Mucosa of rectum (tissue), 2 donors: ENCODE measurements at regions not wholly inside any gene's neighbourhood (a gene's known extent, or its start where the extent isn't known, plus 50 kb on each side); places are given as distances from the start of the nearest gene placed in this dataset.

ENCODE experiments used
- H3K27ac ChIP-seq, 2 donors: one replicate each; pipeline ENCODE4 v1.7.0; 2013; ENCODE audit warnings: inconsistent platforms in 2 of 2, low read depth in 2 of 2, low read length in 2 of 2
- H3K27me3 ChIP-seq, 2 donors: one replicate each; pipeline ENCODE4 v1.7.0; 2013; ENCODE audit warnings: low read length in 2 of 2; ENCODE audit not compliant: control insufficient read depth in 2 of 2, insufficient read depth in 2 of 2
- H3K36me3 ChIP-seq, 2 donors: one replicate each; pipeline ENCODE4 v1.7.0; 2013; ENCODE audit warnings: low read length in 2 of 2; ENCODE audit not compliant: control insufficient read depth in 2 of 2, insufficient read depth in 2 of 2
- H3K4me1 ChIP-seq, 2 donors: one replicate each; pipeline ENCODE4 v1.7.0; 2013; ENCODE audit warnings: low read length in 2 of 2, mild to moderate bottlenecking in 1 of 2; ENCODE audit not compliant: control insufficient read depth in 2 of 2, insufficient read depth in 2 of 2
- H3K4me3 ChIP-seq, 2 donors: one replicate each; pipeline ENCODE4 v1.7.0; 2013; ENCODE audit warnings: low read length in 2 of 2
- H3K9ac ChIP-seq, 2 donors: one replicate each; pipeline ENCODE4 v1.7.0; 2013; ENCODE audit warnings: low read length in 2 of 2, low read depth in 1 of 2, mild to moderate bottlenecking in 1 of 2
- H3K9me3 ChIP-seq, 2 donors: one replicate each; pipeline ENCODE4 v1.7.0; 2013; ENCODE audit warnings: low read length in 2 of 2; ENCODE audit not compliant: control insufficient read depth in 2 of 2
- donor health status: healthy.
- donor health status: Normal muscosa, but diverticular disease.

DNA sequence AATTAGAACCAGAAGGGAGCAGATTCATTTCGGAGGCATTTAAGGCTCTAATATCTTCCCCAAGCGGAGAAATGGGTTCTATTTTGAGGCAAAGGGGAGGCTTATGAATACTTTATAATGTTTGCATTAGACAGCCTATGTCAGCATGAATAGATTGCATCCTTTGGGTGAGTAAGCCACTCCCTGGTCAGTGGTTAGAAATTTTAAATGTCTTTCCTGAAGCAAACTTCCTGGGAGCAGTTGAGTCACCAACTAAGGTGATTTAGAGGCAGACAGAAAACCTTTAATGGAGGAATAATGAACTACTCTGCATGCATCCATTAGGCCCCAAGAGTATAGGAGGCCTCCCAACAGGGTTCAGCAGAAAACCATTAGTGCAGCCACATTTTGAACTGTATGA is 204.9 kb downstream of the ELAVL2 start:
- Histone ChIP-seq H3K4me1 (no peaks in the 10 kb centered on the region), H3K36me3 (no peaks in the 10 kb centered on the region), H3K9ac (no peak overlapping the region), H3K4me3 (no peak overlapping the region), H3K27ac (no peak overlapping the region), H3K9me3 (no peaks in the 10 kb centered on the region), H3K27me3 (no peaks in the 10 kb centered on the region)

DNA sequence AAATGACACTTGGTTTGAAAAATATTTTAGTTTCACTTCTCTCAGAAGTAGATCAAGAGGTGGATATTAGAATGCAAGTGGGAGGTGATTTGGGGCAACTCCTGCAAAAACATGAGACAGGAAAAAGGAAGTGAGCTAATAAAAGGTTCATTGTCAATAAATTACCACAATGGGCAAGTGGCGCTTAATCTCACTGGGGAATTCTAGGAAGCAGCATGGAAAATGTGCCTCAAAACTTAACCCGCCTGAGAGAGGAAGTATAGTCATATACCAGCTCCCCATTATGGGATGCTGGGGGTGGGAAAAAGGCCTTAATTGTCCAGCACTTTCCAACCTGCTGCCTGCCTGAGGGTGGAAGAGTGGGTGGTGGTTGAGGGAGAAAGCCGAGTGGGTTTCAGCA is 204.1 kb downstream of the ELAVL2 start:
- Histone ChIP-seq H3K4me1 (no peaks in the 10 kb centered on the region), H3K27ac (no peak overlapping the region), H3K27me3 (no peaks in the 10 kb centered on the region), H3K9ac (no peak overlapping the region), H3K36me3 (no peaks in the 10 kb centered on the region), H3K9me3 (no peaks in the 10 kb centered on the region), H3K4me3 (no peak overlapping the region)

DNA sequence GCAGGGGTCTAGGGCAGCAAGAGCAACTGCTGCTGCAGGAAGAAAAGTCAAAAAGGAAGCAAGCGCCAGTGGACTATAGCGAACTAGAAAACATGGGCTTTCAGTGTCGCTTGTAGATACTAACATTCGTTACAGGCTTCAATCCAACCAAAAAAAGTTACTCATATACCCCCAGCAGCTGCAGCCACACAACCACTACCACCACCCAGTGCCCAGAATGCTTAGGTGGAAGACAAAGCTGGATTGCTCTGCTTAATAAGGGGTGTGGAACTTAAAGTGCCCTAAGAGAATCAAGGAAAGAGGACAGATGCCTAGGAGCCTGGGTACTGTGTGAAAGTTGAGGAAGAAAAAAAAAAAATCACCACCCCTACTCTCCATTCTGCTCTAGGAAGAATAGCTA is 203.6 kb downstream of the ELAVL2 start:
- Histone ChIP-seq H3K9ac (no peak overlapping the region), H3K27ac (no peak overlapping the region), H3K9me3 (no peaks in the 10 kb centered on the region), H3K36me3 (no peaks in the 10 kb centered on the region), H3K4me3 (no peak overlapping the region), H3K27me3 (no peaks in the 10 kb centered on the region), H3K4me1 (no peaks in the 10 kb centered on the region)

DNA sequence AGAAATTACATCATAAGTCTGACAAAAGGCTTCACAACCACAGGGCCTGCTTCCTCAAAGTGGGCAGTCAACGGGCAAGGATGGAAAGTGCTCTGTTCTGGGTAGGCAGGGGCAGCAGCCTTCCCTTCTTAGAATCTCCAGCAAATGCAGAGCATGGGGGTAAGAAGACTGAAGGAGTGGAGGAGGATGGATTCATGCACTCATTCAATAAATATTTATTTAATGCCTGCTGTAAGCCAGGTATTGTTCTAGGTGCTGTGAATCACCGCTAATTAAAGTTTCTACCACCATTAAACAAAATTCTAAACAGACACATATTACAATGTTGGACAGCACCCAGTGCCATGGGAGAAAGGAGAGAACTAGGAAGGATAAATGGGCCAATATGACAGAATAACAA is 195.6 kb downstream of the ELAVL2 start:
- Histone ChIP-seq H3K4me3 (no peak overlapping the region), H3K36me3 (no peaks in the 10 kb centered on the region), H3K27me3 (no peaks in the 10 kb centered on the region), H3K4me1 (no peaks in the 10 kb centered on the region), H3K27ac (no peak overlapping the region), H3K9ac (no peak overlapping the region), H3K9me3 (no peaks in the 10 kb centered on the region)

DNA sequence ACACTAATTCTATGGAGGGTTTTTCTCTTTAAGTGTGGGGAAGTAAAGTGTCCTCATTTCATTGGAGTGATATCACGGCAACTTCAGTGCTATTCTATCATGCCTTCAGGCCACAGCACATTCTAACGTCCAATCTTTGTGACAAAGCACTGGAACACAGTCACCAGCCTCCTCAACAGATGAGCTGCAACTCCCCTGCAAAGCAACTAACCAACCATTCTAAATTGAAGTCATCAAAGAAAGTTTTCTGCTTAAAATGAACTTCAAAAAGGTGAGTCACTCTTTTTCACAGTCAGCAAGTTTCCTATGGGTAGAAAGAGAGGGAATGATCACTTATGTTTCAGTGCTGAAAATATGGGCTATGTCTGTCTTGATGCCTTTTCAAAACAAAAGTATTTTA is 190.8 kb downstream of the ELAVL2 start:
- H3K9me3 ChIP-seq: no peaks in the 10 kb centered on the region
- H3K27me3 ChIP-seq: no peaks in the 10 kb centered on the region
- no peak overlapping the region for H3K9ac ChIP-seq
- no peak overlapping the region for H3K27ac ChIP-seq
- no peaks in the 10 kb centered on the region for H3K4me1 ChIP-seq
- no peak overlapping the region for H3K4me3 ChIP-seq
- H3K36me3 ChIP-seq: no peaks in the 10 kb centered on the region

DNA sequence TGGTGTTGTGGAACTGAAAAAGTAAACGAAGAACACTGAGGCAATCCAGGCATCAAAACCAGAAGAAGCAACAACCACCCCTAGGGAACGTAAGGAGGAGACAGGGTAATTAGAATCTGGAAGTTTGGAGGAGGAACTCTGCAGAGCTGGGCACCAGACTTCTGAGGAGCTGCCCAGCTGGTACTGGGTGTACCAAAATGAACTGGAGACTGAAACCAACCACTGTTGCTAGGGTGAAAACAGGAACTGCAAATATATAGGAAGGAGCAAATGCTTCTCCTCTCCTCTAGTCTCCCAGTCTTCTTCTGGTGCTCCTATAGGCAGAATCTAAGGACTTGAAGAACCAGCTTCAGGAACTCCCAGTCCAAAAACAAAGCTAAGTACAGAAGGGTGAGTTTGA is 189.8 kb downstream of the ELAVL2 start:
- Histone ChIP-seq H3K27me3 (no peaks in the 10 kb centered on the region), H3K4me3 (no peak overlapping the region), H3K36me3 (no peaks in the 10 kb centered on the region), H3K4me1 (no peaks in the 10 kb centered on the region), H3K9me3 (no peaks in the 10 kb centered on the region), H3K9ac (no peak overlapping the region), H3K27ac (no peak overlapping the region)

DNA sequence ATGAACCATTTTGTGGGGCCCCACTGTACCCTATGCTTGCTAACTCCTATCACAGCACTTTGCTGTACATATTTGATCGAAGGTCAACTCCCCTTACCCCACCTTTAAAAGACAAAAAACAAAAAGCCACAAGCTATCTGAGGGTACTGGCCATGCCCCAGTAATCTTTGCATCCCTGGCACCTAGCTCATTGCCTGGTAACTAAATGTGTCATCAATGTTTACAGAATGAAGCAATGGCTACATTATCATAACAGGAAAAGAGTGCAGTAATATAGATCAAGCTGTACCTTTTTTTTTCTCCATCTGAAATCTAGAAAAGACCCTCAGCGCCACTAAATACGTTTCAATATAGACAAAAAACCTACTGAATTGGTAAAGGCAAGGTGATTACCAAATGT is 188.0 kb downstream of the ELAVL2 start:
- Histone ChIP-seq H3K4me3 (no peak overlapping the region), H3K9ac (no peak overlapping the region), H3K27ac (no peak overlapping the region), H3K4me1 (no peaks in the 10 kb centered on the region), H3K9me3 (no peaks in the 10 kb centered on the region), H3K36me3 (no peaks in the 10 kb centered on the region), H3K27me3 (no peaks in the 10 kb centered on the region)

DNA sequence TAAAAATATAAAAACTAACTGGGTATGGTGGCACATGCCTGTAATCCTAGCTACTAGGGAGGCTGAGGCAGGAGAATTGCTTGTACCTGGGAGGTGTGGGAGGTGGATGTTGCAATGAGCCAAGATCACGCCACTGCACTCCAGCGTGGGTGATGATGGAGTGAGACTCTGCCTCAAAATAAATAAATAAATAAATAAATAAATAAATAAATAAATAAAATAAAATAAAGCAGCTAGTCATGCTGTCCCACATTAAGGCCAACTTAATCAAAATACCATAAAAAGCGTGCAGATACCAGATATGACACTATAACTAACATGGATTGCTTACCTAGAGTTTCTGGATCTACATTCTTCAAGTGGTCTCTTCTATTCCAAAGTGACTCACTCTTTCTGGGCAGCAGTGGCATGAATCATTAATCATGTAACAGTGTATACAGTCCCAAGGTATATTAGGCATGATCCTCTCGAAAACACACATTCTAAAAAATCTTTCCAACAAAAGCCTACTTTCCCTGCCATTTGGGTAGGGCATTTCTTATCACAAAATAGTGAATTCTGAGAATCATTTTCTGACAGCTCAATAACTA is 187.1 kb downstream of the ELAVL2 start:
- H3K9me3 ChIP-seq: no peaks in the 10 kb centered on the region
- no peaks in the 10 kb centered on the region for H3K36me3 ChIP-seq
- H3K9ac ChIP-seq: no peak overlapping the region
- no peaks in the 10 kb centered on the region for H3K4me1 ChIP-seq
- no peaks in the 10 kb centered on the region for H3K27me3 ChIP-seq
- no peak overlapping the region for H3K4me3 ChIP-seq
- H3K27ac ChIP-seq: no peak overlapping the region
